Testis (tissue), 2 donors: ENCODE measurements at regions not wholly inside any gene's neighbourhood (a gene's known extent, or its start where the extent isn't known, plus 50 kb on each side); places are given as distances from the start of the nearest gene placed in this dataset.

Experiments
- DNase-seq: peaks from one replicate; pipeline ENCODE4 v3.0.0-alpha.2; 2019
- H3K27ac ChIP-seq, 2 donors: fragments of 200-600 bp; sonication (generic); one replicate each; pipeline ENCODE4 v1.5.1; 2019
- H3K27me3 ChIP-seq: fragments of 200-600 bp; sonication (generic); one replicate; pipeline ENCODE4 v1.5.1; 2019
- H3K36me3 ChIP-seq: fragments of 200-600 bp; sonication (generic); one replicate; pipeline ENCODE4 v1.5.1; 2017; ENCODE audit warnings: low read depth; ENCODE audit errors: missing control alignments
- H3K4me1 ChIP-seq: fragments of 200-600 bp; sonication (generic); one replicate; pipeline ENCODE4 v1.5.1; 2019
- H3K4me3 ChIP-seq, 2 donors: fragments of 200-600 bp; sonication (generic); one replicate each; pipeline ENCODE4 v1.5.1; 2017 to 2019
- H3K9me3 ChIP-seq: fragments of 200-600 bp; sonication (generic); one replicate; pipeline ENCODE4 v1.5.1; 2017
- POLR2A ChIP-seq: fragments of 450-650 bp; IDR thresholded peaks from one replicate; pipeline ENCODE4 v1.6.1; 2017; ENCODE audit warnings: antibody characterized with exemption, mild to moderate bottlenecking, moderate library complexity
- WGBS, 2 donors: methylation state at CpG; one replicate each; pipeline ENCODE4 v1.1.5; 2018; 5-methylcytosine and 5-hydroxymethylcytosine counted together
- intact Hi-C: fragments of 100-400 bp; cut with DNase I; formaldehyde crosslinking; loops from one replicate; pipeline ENCODE4 v1.15.1; 2023; ENCODE audit warnings: low total_unique reads
- TF ChIP-seq, protein P1 (sequence below), 3 experiments: fragments of 450-650 bp in 2 of 3; fragments of 200-600 bp in 1 of 3; sonication (generic) in 1 of 3; IDR thresholded peaks; one replicate each; pipeline ENCODE4 v1.5.1; 2016 to 2019; ENCODE audit warnings: antibody characterized with exemption in 3 of 3, mild to moderate bottlenecking in 2 of 3, moderate library complexity in 1 of 3

DNA sequence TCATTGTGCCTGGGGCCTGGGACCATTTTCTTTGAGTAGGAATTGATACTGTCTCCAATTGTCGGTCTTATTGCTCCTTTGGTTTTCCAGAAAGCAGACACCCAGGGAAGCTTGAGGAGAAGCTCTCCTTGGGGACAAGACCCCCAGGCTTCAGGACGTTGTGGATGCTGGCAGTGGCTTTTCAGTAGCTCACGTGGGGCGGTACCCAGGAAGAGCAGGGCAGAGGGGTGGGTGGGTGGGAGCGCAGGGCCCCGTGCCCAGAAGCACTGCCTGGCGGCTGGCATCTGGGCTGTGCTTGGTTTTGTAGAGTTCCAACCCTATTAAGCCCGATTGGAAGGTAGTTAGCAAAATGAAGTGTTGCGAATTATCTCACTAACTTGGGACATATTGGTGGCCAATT lies 374.2 kb upstream of the IRX1 start:
- TF ChIP-seq POLR2A: no peak
- DNase-seq: no peak
- Histone ChIP-seq H3K4me1 (no peaks in the 10 kb centered on the region), H3K27me3 (no peaks in the 10 kb centered on the region), H3K27ac (no peak overlapping the region), H3K9me3 (no peaks in the 10 kb centered on the region), H3K36me3 (no peaks in the 10 kb centered on the region), H3K4me3 (no peak overlapping the region)
- intact Hi-C loops: no loop called here
- 85 to 89% methylated on average over 9 of the region's 9 CpGs for WGBS, 2 donors

DNA sequence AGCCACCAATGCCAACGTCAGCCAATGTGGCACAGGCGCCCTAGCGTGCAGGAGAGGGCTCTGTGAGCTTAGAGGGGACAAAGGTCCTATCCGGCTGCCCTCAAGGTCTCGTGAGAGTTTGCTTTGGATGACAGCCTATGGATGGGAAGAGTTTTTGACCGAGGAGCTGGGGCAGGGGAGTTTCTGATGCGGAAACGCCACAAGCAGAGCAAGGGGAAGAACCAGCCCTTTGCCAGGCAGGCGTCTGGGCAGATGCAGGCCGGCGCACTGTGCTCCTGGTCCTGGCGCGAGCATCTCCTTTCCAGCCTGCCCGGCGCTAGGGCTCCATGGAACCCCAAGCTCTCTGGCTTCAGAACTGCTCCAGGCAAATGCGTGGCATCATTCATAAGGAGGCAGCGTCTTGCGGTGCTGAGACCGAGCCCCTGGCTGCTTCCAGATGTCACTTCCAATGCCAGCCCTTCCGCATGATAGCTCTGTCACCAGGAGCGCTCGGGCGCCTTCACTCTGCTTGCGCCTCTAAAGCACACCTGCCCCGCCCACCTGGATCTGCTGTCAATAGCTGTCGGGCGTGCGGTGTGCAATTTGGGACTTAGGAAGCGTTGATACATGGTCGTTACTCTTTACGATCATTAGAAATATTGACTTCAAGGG lies 374.9 kb upstream of the IRX1 start:
- Histone ChIP-seq H3K27me3 (no peaks in the 10 kb centered on the region), H3K4me1 (no peaks in the 10 kb centered on the region), H3K9me3 (no peaks in the 10 kb centered on the region), H3K4me3 (no peak overlapping the region), H3K27ac (no peak overlapping the region), H3K36me3 (no peaks in the 10 kb centered on the region)
- TF ChIP-seq, protein P1, sequence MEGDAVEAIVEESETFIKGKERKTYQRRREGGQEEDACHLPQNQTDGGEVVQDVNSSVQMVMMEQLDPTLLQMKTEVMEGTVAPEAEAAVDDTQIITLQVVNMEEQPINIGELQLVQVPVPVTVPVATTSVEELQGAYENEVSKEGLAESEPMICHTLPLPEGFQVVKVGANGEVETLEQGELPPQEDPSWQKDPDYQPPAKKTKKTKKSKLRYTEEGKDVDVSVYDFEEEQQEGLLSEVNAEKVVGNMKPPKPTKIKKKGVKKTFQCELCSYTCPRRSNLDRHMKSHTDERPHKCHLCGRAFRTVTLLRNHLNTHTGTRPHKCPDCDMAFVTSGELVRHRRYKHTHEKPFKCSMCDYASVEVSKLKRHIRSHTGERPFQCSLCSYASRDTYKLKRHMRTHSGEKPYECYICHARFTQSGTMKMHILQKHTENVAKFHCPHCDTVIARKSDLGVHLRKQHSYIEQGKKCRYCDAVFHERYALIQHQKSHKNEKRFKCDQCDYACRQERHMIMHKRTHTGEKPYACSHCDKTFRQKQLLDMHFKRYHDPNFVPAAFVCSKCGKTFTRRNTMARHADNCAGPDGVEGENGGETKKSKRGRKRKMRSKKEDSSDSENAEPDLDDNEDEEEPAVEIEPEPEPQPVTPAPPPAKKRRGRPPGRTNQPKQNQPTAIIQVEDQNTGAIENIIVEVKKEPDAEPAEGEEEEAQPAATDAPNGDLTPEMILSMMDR (IDR thresholded peaks at IDR 0.05): no peak
- TF ChIP-seq POLR2A: no peak
- no peak for DNase-seq
- intact Hi-C loops: no loop called here
- WGBS, 2 donors: 78 to 87% methylated on average over 29 to 30 of the region's 31 CpGs

DNA sequence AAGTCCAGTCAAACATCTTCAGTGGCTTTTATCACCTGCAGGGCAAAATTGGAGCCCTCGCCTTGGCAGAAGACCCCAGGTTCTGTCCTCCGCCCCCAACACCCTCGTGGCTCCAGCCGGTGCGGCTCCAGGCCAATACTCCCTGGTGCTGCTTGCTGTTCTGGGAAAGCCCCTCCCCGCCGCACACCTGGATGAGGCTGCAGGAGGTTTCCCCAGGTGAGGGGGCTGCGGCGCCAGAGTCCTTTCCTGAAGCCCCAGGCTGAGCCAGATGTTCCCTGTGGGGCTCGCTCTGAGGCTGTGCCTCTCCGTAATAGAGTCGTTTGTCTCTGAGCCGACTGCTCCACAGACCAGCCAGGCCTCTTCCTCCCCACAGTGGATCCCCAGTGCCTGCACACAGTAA lies 375.4 kb upstream of the IRX1 start:
- no peak for DNase-seq
- no peak overlapping the region for H3K4me3 ChIP-seq
- H3K9me3 ChIP-seq: no peaks in the 10 kb centered on the region
- 70 to 86% methylated on average over 8 to 13 of the region's 13 CpGs for WGBS, 2 donors
- no peak overlapping the region for H3K27ac ChIP-seq
- intact Hi-C loops: no loop called here
- TF ChIP-seq POLR2A: no peak
- TF ChIP-seq, protein P1 (IDR thresholded peaks at IDR 0.05): no peak
- no peaks in the 10 kb centered on the region for H3K36me3 ChIP-seq
- H3K27me3 ChIP-seq: no peaks in the 10 kb centered on the region
- H3K4me1 ChIP-seq: no peaks in the 10 kb centered on the region

DNA sequence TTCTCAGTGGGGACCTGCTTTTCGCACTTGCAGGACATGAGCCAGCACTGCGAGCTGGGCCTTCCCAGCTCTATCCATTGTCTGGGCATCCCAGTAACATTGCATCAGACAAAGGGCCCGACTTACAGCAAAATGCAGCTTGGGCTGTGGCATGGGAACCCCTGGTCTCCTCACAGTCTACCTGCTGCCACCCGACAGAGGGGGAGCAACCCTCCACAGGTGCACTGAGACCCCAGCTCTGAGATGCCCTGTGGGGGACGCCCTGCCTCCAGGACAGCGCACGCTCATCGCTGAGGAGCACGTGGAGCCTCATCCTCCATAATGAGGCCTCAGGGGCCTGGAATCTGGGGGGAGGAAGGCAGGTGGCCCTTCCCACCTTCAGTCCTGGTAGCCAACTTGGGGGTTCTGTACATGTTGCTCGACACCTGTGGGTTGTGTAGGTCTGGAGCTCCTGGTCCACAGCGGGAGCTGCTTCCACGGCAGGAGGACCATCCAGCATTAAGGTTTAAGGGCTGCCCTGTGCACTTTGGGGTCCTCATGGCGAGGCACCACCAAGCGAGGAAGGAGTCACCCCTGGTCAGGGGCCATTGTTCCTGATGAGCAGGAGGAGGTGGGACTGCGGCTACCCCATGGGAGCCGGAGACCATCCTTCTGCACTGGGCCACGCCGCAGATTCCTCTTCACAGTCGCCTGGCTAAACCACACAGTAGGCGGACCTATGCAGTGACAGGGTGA lies 376.5 kb upstream of the IRX1 start:
- no peaks in the 10 kb centered on the region for H3K27me3 ChIP-seq
- intact Hi-C loops: no loop called here

DNA sequence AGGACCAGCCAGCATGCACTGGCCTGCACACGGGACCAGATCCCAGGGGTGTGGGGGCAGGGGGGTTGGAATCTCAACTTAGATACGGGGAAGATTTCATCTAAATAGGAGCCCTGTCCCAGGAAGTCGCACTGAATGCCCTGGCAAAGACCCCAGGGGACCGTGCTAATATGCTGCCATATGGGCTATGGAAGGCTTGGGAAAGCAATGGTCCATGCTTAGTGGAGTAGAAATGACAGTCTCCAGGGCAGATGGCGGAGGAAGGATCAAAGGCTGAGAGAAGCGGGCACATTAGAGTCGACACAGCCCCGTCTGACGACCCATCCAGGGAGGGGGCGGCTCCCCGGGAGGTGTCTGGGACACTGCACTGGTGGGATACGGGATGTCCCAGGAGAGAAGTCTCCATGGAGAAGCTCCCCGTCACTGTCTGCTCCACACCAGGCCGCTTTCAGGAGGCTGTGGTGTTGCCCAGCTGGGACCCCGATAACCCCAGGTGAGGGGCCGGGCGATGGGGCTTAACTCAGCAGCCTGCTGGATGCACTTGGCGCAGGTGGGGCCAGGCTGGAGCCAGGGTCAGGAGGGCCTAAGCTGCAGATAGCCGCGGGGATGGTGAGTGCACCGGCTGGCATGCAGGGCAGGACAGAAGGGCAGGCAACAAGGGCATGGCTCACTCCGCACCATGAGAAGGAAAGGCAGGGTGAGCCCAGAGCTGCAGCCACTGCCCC lies 377.7 kb upstream of the IRX1 start:
- WGBS, 2 donors: 86 to 88% methylated on average over 14 to 22 of the region's 22 CpGs
- intact Hi-C loops: no loop called here

More for the DNA sequence above, 376.5 kb upstream of the IRX1 start:
- TF ChIP-seq POLR2A: no peak
- TF ChIP-seq, protein P1 (IDR thresholded peaks at IDR 0.05): no peak
- Histone ChIP-seq H3K36me3 (no peaks in the 10 kb centered on the region), H3K27ac (no peak overlapping the region), H3K4me3 (no peak overlapping the region), H3K4me1 (no peaks in the 10 kb centered on the region), H3K9me3 (no peaks in the 10 kb centered on the region)
- no peak for DNase-seq
- 82% methylated on average over 9 to 20 of the region's 20 CpGs for WGBS, 2 donors

More for the DNA sequence above, 377.7 kb upstream of the IRX1 start:
- DNase-seq: no peak
- no peak overlapping the region for H3K27ac ChIP-seq
- no peaks in the 10 kb centered on the region for H3K4me1 ChIP-seq
- H3K36me3 ChIP-seq: no peaks in the 10 kb centered on the region
- no peaks in the 10 kb centered on the region for H3K9me3 ChIP-seq
- no peaks in the 10 kb centered on the region for H3K27me3 ChIP-seq
- no peak for TF ChIP-seq POLR2A
- TF ChIP-seq, protein P1 (IDR thresholded peaks at IDR 0.05): no peak
- H3K4me3 ChIP-seq: no peak overlapping the region
